B cell (primary cell): ENCODE measurements at regions not wholly inside any gene's neighbourhood (a gene's known extent, or its start where the extent isn't known, plus 50 kb on each side); places are given as distances from the start of the nearest gene placed in this dataset.

ENCODE experiments used
- ATAC-seq: fragments of 200-7000 bp; cut with Tn5 transposase; one replicate; pipeline ENCODE4 v1.10.0; 2021; ENCODE audit warnings: low read depth, mild to moderate bottlenecking, moderate number of reproducible peaks, moderate library complexity
- CTCF ChIA-PET: fragments of 350-600 bp; sonication (Branson Sonifier 250); formaldehyde crosslinking; loops from one replicate; lab custom pipeline; 2021; ENCODE audit warnings: antibody characterized with exemption, inconsistent platforms; lab: Charles Lee
- POLR2A ChIA-PET: fragments of 350-600 bp; sonication (Branson Sonifier 250); formaldehyde crosslinking; loops from one replicate; lab custom pipeline; 2021; ENCODE audit warnings: antibody characterized with exemption; lab: Charles Lee
- DNase-seq: peaks from one replicate; pipeline ENCODE4 v3.0.0; 2013
- H2AFZ ChIP-seq: 2 replicates; pipeline ENCODE4 v1.6.1; 2012; ENCODE audit warnings: mild to moderate bottlenecking, low read depth, low read length; ENCODE audit not compliant: insufficient read depth, poor library complexity, severe bottlenecking
- H3K27ac ChIP-seq, 2 donors: 1 replicate in 1 of 2; 2 replicates in 1 of 2; pipeline ENCODE4 v1.5.1; 2012 to 2013; ENCODE audit warnings: low read length in 2 of 2, mild to moderate bottlenecking in 2 of 2, moderate library complexity in 1 of 2
- H3K27me3 ChIP-seq, 4 experiments: fragments of 200-600 bp in 1 of 4; sonication (generic) in 1 of 4; replicated peaks in 1 of 4; 1 replicate in 2 of 4; 2 replicates in 2 of 4; pipeline versions ENCODE4 v1.6.1 to v1.7.0; 2013 to 2016; ENCODE audit warnings: low read length in 3 of 4, mild to moderate bottlenecking in 2 of 4, mixed read lengths in 1 of 4, moderate library complexity in 1 of 4; ENCODE audit not compliant: insufficient read depth in 4 of 4, control insufficient read depth in 3 of 4; ENCODE audit errors: control extremely low read depth in 1 of 4
- H3K36me3 ChIP-seq, 2 experiments: replicated peaks in 1 of 2; 1 replicate in 1 of 2; 2 replicates in 1 of 2; pipeline versions ENCODE4 v1.6.1 to v1.7.1; 2013; ENCODE audit warnings: low read length in 1 of 2; ENCODE audit not compliant: insufficient read depth in 2 of 2, control insufficient read depth in 1 of 2; ENCODE audit errors: control extremely low read depth in 1 of 2, extremely low read depth in 1 of 2
- H3K4me1 ChIP-seq, 2 donors: fragments of 200-600 bp in 1 of 2; sonication (generic) in 1 of 2; 1 replicate in 1 of 2; 2 replicates in 1 of 2; pipeline versions ENCODE4 v1.5.1 to v1.6.1; 2013 to 2017; ENCODE audit warnings: low read length in 2 of 2; ENCODE audit not compliant: control insufficient read depth in 2 of 2, insufficient read depth in 2 of 2
- H3K4me2 ChIP-seq: replicated peaks from 2 replicates; pipeline ENCODE3; 2012; ENCODE audit warnings: mild to moderate bottlenecking, low read depth, low read length; ENCODE audit not compliant: poor library complexity, severe bottlenecking
- H3K4me3 ChIP-seq, 5 experiments: fragments of 200-600 bp in 1 of 5; sonication (generic) in 1 of 5; 1 replicate in 3 of 5; 2 replicates in 2 of 5; pipeline versions ENCODE4 v1.5.1 to v1.7.0; 2011 to 2016; ENCODE audit warnings: low read length in 4 of 5, mild to moderate bottlenecking in 4 of 5, low read depth in 2 of 5, control low read depth in 1 of 5, moderate library complexity in 1 of 5; ENCODE audit not compliant: insufficient read depth in 1 of 5; ENCODE audit errors: control extremely low read depth in 1 of 5, extremely low read depth in 1 of 5
- H3K79me2 ChIP-seq: fragments of 200-600 bp; sonication (generic); one replicate; pipeline ENCODE4 v1.6.0; 2016; ENCODE audit warnings: low read length; ENCODE audit not compliant: control insufficient read depth, insufficient read depth
- H3K9ac ChIP-seq: fragments of 200-600 bp; sonication (generic); 2 replicates; pipeline ENCODE4 v1.6.1; 2017; ENCODE audit warnings: mild to moderate bottlenecking, low read length, moderate library complexity
- H3K9me3 ChIP-seq, 3 donors: one replicate each; pipeline versions ENCODE4 v1.6.1 to v1.7.1; 2013; ENCODE audit warnings: low read length in 2 of 3; ENCODE audit not compliant: control insufficient read depth in 2 of 3, insufficient read depth in 1 of 3; ENCODE audit errors: control extremely low read depth in 1 of 3
- H4K20me1 ChIP-seq: 2 replicates; pipeline ENCODE4 v1.6.0; 2012; ENCODE audit warnings: mild to moderate bottlenecking, low read length; ENCODE audit not compliant: insufficient read depth, control insufficient read depth, poor library complexity, severe bottlenecking
- H3K27ac Mint-ChIP-seq: one replicate; pipeline ENCODE4 v1.8.0; 2021; ENCODE audit warnings: mixed read lengths
- H3K27me3 Mint-ChIP-seq: one replicate; pipeline ENCODE4 v1.8.0; 2021; ENCODE audit warnings: mixed read lengths
- H3K4me1 Mint-ChIP-seq: one replicate; pipeline ENCODE4 v1.8.0; 2021; ENCODE audit warnings: mixed read lengths
- H3K4me3 Mint-ChIP-seq: one replicate; pipeline ENCODE4 v1.8.0; 2021; ENCODE audit warnings: mixed read lengths
- H3K9me3 Mint-ChIP-seq: one replicate; pipeline ENCODE4 v1.8.0; 2022; ENCODE audit warnings: mixed read lengths; ENCODE audit not compliant: insufficient read depth
- EZH2 ChIP-seq: IDR thresholded peaks from 2 replicates; pipeline ENCODE4 v1.6.1; 2012; ENCODE audit warnings: borderline replicate concordance, low read depth, mild to moderate bottlenecking, moderate library complexity, low read length; ENCODE audit not compliant: insufficient read depth, poor library complexity, severe bottlenecking
- WGBS: methylation state at CpG from one replicate; pipeline ENCODE4 v1.1.5; 2013; ENCODE audit warnings: missing lambda C conversion rate; ENCODE audit not compliant: insufficient coverage; 5-methylcytosine and 5-hydroxymethylcytosine counted together
- intact Hi-C: fragments of 100-400 bp; cut with micrococcal nuclease; formaldehyde crosslinking; loops from one replicate; pipeline ENCODE4 v1.10.0; 2022
- TF ChIP-seq, protein P1 (sequence below): fragments of 200-600 bp; IDR thresholded peaks from one replicate; pipeline ENCODE4 v1.8.0; 2022; ENCODE audit warnings: antibody characterized with exemption, mild to moderate bottlenecking

DNA sequence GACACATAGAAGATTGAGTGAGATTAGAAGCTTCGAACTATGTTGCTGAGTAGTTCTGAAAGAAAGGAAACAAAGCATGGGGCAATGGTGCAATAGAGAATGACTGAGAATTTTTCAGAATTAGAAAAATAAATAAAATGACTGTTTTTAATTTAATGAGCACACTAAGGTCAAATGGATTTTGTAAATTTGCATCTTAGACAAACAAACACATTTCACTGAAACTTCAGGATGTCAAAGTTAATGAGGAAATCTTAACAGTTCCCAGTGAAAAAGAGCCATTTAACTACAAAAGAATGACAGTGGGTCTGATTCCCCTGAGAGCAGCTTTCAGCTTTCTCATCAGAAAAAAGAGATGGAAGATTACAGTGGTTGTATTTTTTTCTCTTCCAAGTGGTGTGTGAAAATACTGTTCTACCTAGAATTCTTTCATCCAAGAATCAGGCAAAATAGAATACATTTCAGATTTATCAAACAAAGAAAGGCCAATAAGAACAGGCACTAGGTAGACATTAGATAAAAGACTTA, 591.9 kb downstream of the SEMA5A start:
- Mint-ChIP-seq H3K27ac (no peak overlapping the region), H3K9me3 (peaks cover 4% of the 10 kb centered on the region), H3K27me3 (no peaks in the 10 kb centered on the region), H3K4me1 (peaks cover 5% of the 10 kb centered on the region), H3K4me3 (no peak overlapping the region)
- ChIA-PET CTCF (no interaction called here), POLR2A (no interaction called here)
- no peak for ATAC-seq
- H3K27me3 ChIP-seq = no peaks in the 10 kb centered on the region
- H3K9ac ChIP-seq = no peak overlapping the region
- H3K4me2 ChIP-seq = no peak overlapping the region
- no peaks in the 10 kb centered on the region for H3K36me3 ChIP-seq
- intact Hi-C loops = no loop called here
- no peaks in the 10 kb centered on the region for H4K20me1 ChIP-seq
- TF ChIP-seq, protein P1, sequence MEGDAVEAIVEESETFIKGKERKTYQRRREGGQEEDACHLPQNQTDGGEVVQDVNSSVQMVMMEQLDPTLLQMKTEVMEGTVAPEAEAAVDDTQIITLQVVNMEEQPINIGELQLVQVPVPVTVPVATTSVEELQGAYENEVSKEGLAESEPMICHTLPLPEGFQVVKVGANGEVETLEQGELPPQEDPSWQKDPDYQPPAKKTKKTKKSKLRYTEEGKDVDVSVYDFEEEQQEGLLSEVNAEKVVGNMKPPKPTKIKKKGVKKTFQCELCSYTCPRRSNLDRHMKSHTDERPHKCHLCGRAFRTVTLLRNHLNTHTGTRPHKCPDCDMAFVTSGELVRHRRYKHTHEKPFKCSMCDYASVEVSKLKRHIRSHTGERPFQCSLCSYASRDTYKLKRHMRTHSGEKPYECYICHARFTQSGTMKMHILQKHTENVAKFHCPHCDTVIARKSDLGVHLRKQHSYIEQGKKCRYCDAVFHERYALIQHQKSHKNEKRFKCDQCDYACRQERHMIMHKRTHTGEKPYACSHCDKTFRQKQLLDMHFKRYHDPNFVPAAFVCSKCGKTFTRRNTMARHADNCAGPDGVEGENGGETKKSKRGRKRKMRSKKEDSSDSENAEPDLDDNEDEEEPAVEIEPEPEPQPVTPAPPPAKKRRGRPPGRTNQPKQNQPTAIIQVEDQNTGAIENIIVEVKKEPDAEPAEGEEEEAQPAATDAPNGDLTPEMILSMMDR = no peak
- TF ChIP-seq EZH2 = no peak
- H3K4me3 ChIP-seq = no peak overlapping the region
- H3K79me2 ChIP-seq = no peaks in the 10 kb centered on the region
- H3K9me3 ChIP-seq = no peaks in the 10 kb centered on the region
- no peak for DNase-seq
- no CpG with 5 or more reads among the region's 1 CpG for WGBS
- H3K27ac ChIP-seq = no peak overlapping the region
- no peak overlapping the region for H2AFZ ChIP-seq
- H3K4me1 ChIP-seq = no peaks in the 10 kb centered on the region

DNA sequence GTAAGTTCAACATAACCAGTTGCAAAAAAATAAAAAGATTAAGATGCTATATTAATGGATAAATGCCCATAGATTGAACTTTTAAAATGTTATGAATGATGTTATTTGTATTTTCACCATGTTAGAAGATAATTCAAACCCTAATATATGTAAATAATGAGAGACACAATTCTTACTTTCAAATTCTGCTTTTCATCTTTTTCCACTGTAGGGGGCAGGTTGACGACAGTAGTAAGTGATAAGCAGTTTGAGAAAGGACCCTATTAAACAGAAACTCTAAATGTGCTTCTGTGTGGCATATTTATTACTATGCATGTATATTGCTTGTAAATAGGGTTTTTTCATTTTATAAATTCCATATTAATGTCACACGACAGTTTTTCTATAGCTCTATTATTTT, 591.1 kb downstream of the SEMA5A start:
- Mint-ChIP-seq H3K27me3 (no peaks in the 10 kb centered on the region), H3K27ac (no peak overlapping the region), H3K9me3 (peaks cover 4% of the 10 kb centered on the region), H3K4me1 (peaks cover 3% of the 10 kb centered on the region), H3K4me3 (no peak overlapping the region)
- ChIA-PET CTCF (no interaction called here), POLR2A (no interaction called here)
- H3K9me3 ChIP-seq = no peaks in the 10 kb centered on the region
- no peaks in the 10 kb centered on the region for H4K20me1 ChIP-seq
- no peak overlapping the region for H3K27ac ChIP-seq
- no peaks in the 10 kb centered on the region for H3K27me3 ChIP-seq
- no peak overlapping the region for H3K4me3 ChIP-seq
- no peak overlapping the region for H3K4me2 ChIP-seq
- no peak overlapping the region for H3K9ac ChIP-seq
- H3K4me1 ChIP-seq = no peaks in the 10 kb centered on the region
- ATAC-seq (no peak), DNase-seq (no peak)
- H2AFZ ChIP-seq = no peak overlapping the region
- intact Hi-C loops = no loop called here
- H3K79me2 ChIP-seq = no peaks in the 10 kb centered on the region
- WGBS = no CpG with 5 or more reads among the region's 2 CpGs
- TF ChIP-seq EZH2 = no peak
- TF ChIP-seq, protein P1 = no peak
- no peaks in the 10 kb centered on the region for H3K36me3 ChIP-seq
